K562 (cell line): ENCODE measurements at regions not wholly inside any gene's neighbourhood (a gene's known extent, or its start where the extent isn't known, plus 50 kb on each side); places are given as distances from the start of the nearest gene placed in this dataset.

Experiments
- ATAC-seq: fragments of 200-7000 bp; cut with Tn5 transposase; 3 replicates; pipeline ENCODE4 v1.9.1; 2020; ENCODE audit warnings: moderate library complexity
- BruUV-seq: library from RNA; stranded (reverse); fragments of 400-500 nt; replicated peaks from 2 replicates; lab custom pipeline; 2021; lab: Mats Ljungman, UMichigan
- CTCF ChIA-PET: fragments of 300-600 bp; formaldehyde crosslinking; extraction: SDS; loops from one replicate; lab custom pipeline; 2021; ENCODE audit warnings: low intra/inter-chr PET ratio; lab: Yijun Ruan, JAX
- POLR2A ChIA-PET: fragments of 300-600, 350-650 bp; sonication (Branson Sonifier 250); formaldehyde crosslinking; extraction: SDS; loops from one replicate; lab custom pipeline; 2021; ENCODE audit warnings: antibody characterized with exemption, inconsistent platforms; lab: Yijun Ruan, JAX
- DNase-seq, 4 experiments: peaks; one replicate each; pipeline versions ENCODE4 v3.0.0 to v3.0.0-alpha.2; 2011 to 2018; ENCODE audit warnings: low spot score in 3 of 4, mixed read lengths in 3 of 4; ENCODE audit errors: extremely low read depth in 1 of 4
- FAIRE-seq: peaks from 2 replicates; lab custom pipeline; 2011; peaks lifted over from hg19 to GRCh38; lab: Jason Lieb, UNC
- H2AFZ ChIP-seq: 2 replicates; pipeline ENCODE4 v1.6.0; 2011; ENCODE audit warnings: low read depth, low read length, control low read depth, inconsistent platforms
- H3K27ac ChIP-seq: fragments of 200-600 bp; 3 replicates; pipeline ENCODE4 v1.8.0; 2011; ENCODE audit warnings: low read depth, mild to moderate bottlenecking, control low read depth, inconsistent platforms, low read length, moderate library complexity, mixed read lengths; ENCODE audit errors: extremely low read depth
- H3K27me3 ChIP-seq, 2 experiments: fragments of 300-600 bp in 1 of 2; 2 replicates in 1 of 2; 3 replicates in 1 of 2; pipeline versions ENCODE4 v1.6.0 to v1.8.0; 2011; ENCODE audit warnings: inconsistent platforms in 2 of 2, low read length in 2 of 2, mild to moderate bottlenecking in 1 of 2, mixed read lengths in 1 of 2, moderate library complexity in 1 of 2; ENCODE audit not compliant: control insufficient read depth in 2 of 2, insufficient read depth in 2 of 2
- H3K36me3 ChIP-seq: fragments of 300-600 bp; 3 replicates; pipeline ENCODE4 v1.8.0; 2011; ENCODE audit warnings: mild to moderate bottlenecking, low read length, inconsistent platforms; ENCODE audit not compliant: control insufficient read depth, insufficient read depth
- H3K4me1 ChIP-seq, 2 experiments: fragments of 200-600 bp in 1 of 2; replicated peaks in 1 of 2; 2 replicates in 1 of 2; 3 replicates in 1 of 2; pipeline versions ENCODE4 v1.5.1 to v1.8.0; 2011; ENCODE audit warnings: inconsistent platforms in 2 of 2, low read length in 2 of 2, mild to moderate bottlenecking in 1 of 2, mixed read lengths in 1 of 2, moderate library complexity in 1 of 2; ENCODE audit not compliant: control insufficient read depth in 2 of 2, insufficient read depth in 2 of 2
- H3K4me2 ChIP-seq: 2 replicates; pipeline ENCODE4 v1.6.1; 2011; ENCODE audit warnings: low read length, control low read depth, inconsistent platforms, mixed read lengths; ENCODE audit not compliant: insufficient read depth
- H3K4me3 ChIP-seq: fragments of 200-600 bp; sonication (generic), shearing (Covaris generic); 2 replicates; pipeline ENCODE4 v1.5.1; 2016; ENCODE audit warnings: control low read depth, inconsistent platforms
- H3K79me2 ChIP-seq: fragments of 200-600 bp; 3 replicates; pipeline ENCODE4 v1.8.0; 2011; ENCODE audit warnings: low read length, inconsistent platforms; ENCODE audit not compliant: control insufficient read depth, insufficient read depth
- H3K9ac ChIP-seq, 2 experiments: 2 replicates each; pipeline versions ENCODE4 v1.6.0 to v1.6.1; 2011; ENCODE audit warnings: low read depth in 2 of 2, low read length in 2 of 2, control low read depth in 1 of 2, inconsistent platforms in 1 of 2, mild to moderate bottlenecking in 1 of 2, mixed read lengths in 1 of 2; ENCODE audit not compliant: insufficient read depth in 1 of 2
- H3K9me1 ChIP-seq: one replicate; pipeline ENCODE4 v1.6.0; 2011; ENCODE audit warnings: inconsistent platforms, mild to moderate bottlenecking, low read length, moderate library complexity; ENCODE audit not compliant: control insufficient read depth, insufficient read depth
- H3K9me3 ChIP-seq: replicated peaks from 2 replicates; pipeline ENCODE4 v1.5.1; 2011; ENCODE audit warnings: low read depth, low read length, inconsistent platforms; ENCODE audit not compliant: control insufficient read depth, insufficient read depth
- H4K20me1 ChIP-seq: replicated peaks from 2 replicates; pipeline ENCODE4 v1.6.1; 2011; ENCODE audit warnings: low read length, inconsistent platforms, mixed read lengths; ENCODE audit not compliant: control insufficient read depth, insufficient read depth
- CEBPG ChIP-seq, 3 experiments: fragments of 200-800 bp in 1 of 3; sonication (Bioruptor generic) in 1 of 3; sonication (generic) in 1 of 3; formaldehyde crosslinking in 1 of 3; IDR thresholded peaks in 2 of 3; conservative IDR thresholded peaks in 1 of 3; 2 replicates each; pipeline versions ENCODE4 v1.6.1 to v1.8.0; 2016 to 2022; ENCODE audit warnings: missing compliant biosample characterization in 2 of 3, missing genetic modification characterization in 2 of 3, mild to moderate bottlenecking in 1 of 3, missing genetic modification reagents in 1 of 3
- CHD4 ChIP-seq: fragments of 200-600 bp; sonication (generic); IDR thresholded peaks from 3 replicates; pipeline ENCODE4 v1.6.1; 2012; ENCODE audit warnings: low read depth, mild to moderate bottlenecking, mixed read lengths, low read length, inconsistent platforms; ENCODE audit not compliant: insufficient read depth, insufficient replicate concordance, poor library complexity, severe bottlenecking
- DDX20 ChIP-seq: fragments of 450-650 bp; IDR thresholded peaks from 2 replicates; pipeline ENCODE4 v1.6.1; 2016; ENCODE audit warnings: missing genetic modification characterization, low read depth, mild to moderate bottlenecking, missing compliant biosample characterization, moderate library complexity
- EWSR1 ChIP-seq: fragments of 450-650 bp; IDR thresholded peaks from 2 replicates; pipeline ENCODE4 v1.6.1; 2018; ENCODE audit warnings: borderline replicate concordance, mild to moderate bottlenecking, low read depth, moderate library complexity; ENCODE audit not compliant: partially characterized antibody
- HIVEP1 ChIP-seq: fragments of 250-450 bp; sonication (Bioruptor Pico); IDR thresholded peaks from 2 replicates; pipeline ENCODE4 v1.4.0; 2020; ENCODE audit warnings: mild to moderate bottlenecking
- PHF20 ChIP-seq: fragments of 450-650 bp; IDR thresholded peaks from 2 replicates; pipeline ENCODE4 v1.6.1; 2018; ENCODE audit not compliant: partially characterized antibody
- SIX5 ChIP-seq, 2 experiments: IDR thresholded peaks; 2 replicates each; pipeline ENCODE4 v1.6.1; 2011; ENCODE audit warnings: low read length in 2 of 2, borderline replicate concordance in 1 of 2, low read depth in 1 of 2, mild to moderate bottlenecking in 1 of 2, moderate library complexity in 1 of 2; ENCODE audit not compliant: insufficient read depth in 1 of 2
- SPI1 ChIP-seq: IDR thresholded peaks from 2 replicates; pipeline ENCODE4 v1.6.1; 2011; ENCODE audit warnings: low read depth, low read length, control low read depth, borderline replicate concordance
- ZNF282 ChIP-seq: sonication (generic); formaldehyde crosslinking; IDR thresholded peaks from 2 replicates; pipeline ENCODE4 v1.8.1; 2023; ENCODE audit warnings: missing genetic modification reagents
- WGBS: fragments of 100-300 bp; shearing (Covaris generic); methylation state at CpG from one replicate; pipeline ENCODE4 v1.1.6; 2016; ENCODE audit warnings: low coverage, mixed read lengths; ENCODE audit not compliant: insufficient coverage; ENCODE audit errors: missing lambda C conversion rate; 5-methylcytosine and 5-hydroxymethylcytosine counted together
- in situ Hi-C: fragments of 300-500 bp; cut with MboI; formaldehyde crosslinking; loops from 4 replicates; pipeline ENCODE4 v1.15.0; 2018; ENCODE audit warnings: inconsistent platforms, mixed read lengths
- intact Hi-C: fragments of 100-400 bp; cut with micrococcal nuclease; formaldehyde crosslinking; loops from 2 replicates; pipeline ENCODE4 v1.14.2; 2022

- Histone ChIP-seq H3K79me2 (no peaks in the 10 kb centered on the region), H3K27ac (no peak overlapping the region), H3K9me1 (no peaks in the 10 kb centered on the region), H4K20me1 (no peaks in the 10 kb centered on the region), H3K4me1 (no peaks in the 10 kb centered on the region), H3K9ac (no peak overlapping the region), H3K9me3 (no peaks in the 10 kb centered on the region), H3K36me3 (no peaks in the 10 kb centered on the region), H2AFZ (no peak overlapping the region), H3K4me2 (no peak overlapping the region), H3K27me3 (no peaks in the 10 kb centered on the region), H3K4me3 (no peak overlapping the region)
- intact Hi-C loops (no loop called here), in situ Hi-C loops (no loop called here)
- no peak for DNase-seq
- FAIRE-seq: no peak
- no peak for ATAC-seq
- POLR2A ChIA-PET: no interaction called here
- BruUV-seq: no TSS peak
- TF ChIP-seq EWSR1 (no peak), PHF20 (no peak), HIVEP1 (CRISPR knock-in tag) (no peak)
- CTCF ChIA-PET: no interaction called here
Measured at GRCh38 chr15:37260255-37260654, 159.9 kb upstream of the MEIS2 start.

- POLR2A ChIA-PET: no interaction called here
- TF ChIP-seq CHD4 (no peak), DDX20 (tag) (no peak), ZNF282 (CRISPR knock-in tag) (no peak), SPI1 (no peak), SIX5 (IDR thresholded peaks at IDR 0.05; ENCODE audit: borderline replicate concordance in 1 of 2, insufficient read depth in 1 of 2, low read depth in 1 of 2, low read length in 2 of 2) (no peak), CEBPG (CRISPR knock-in tag; IDR thresholded peaks at IDR 0.05) (no peak), CEBPG (tag; conservative IDR thresholded peaks at IDR 0.05 in 1 of 2, IDR thresholded peaks at IDR 0.05 in 1 of 2) (no peak)
Measured at GRCh38 chr15:37261685-37262084, 161.3 kb upstream of the MEIS2 start.

More at GRCh38 chr15:37261685-37262084, 161.3 kb upstream of the MEIS2 start:
- no peaks in the 10 kb centered on the region for H3K79me2 ChIP-seq
- H3K36me3 ChIP-seq: no peaks in the 10 kb centered on the region
- H3K4me1 ChIP-seq: no peaks in the 10 kb centered on the region
- H3K27me3 ChIP-seq: no peaks in the 10 kb centered on the region
- no peak overlapping the region for H3K4me2 ChIP-seq
- FAIRE-seq (no peak), DNase-seq (no peak), ATAC-seq (no peak)
- intact Hi-C loops: no loop called here
- H3K4me3 ChIP-seq: no peak overlapping the region
- CTCF ChIA-PET: no interaction called here
- BruUV-seq: no TSS peak
- H3K27ac ChIP-seq: no peak overlapping the region
- 0% methylated on average over 4 of the region's 4 CpGs for WGBS
- no peaks in the 10 kb centered on the region for H4K20me1 ChIP-seq
- in situ Hi-C loops: no loop called here
- H3K9me3 ChIP-seq: no peaks in the 10 kb centered on the region
- H3K9ac ChIP-seq: no peak overlapping the region
- H2AFZ ChIP-seq: no peak overlapping the region
- no peaks in the 10 kb centered on the region for H3K9me1 ChIP-seq
